ENCODE measurements at regions not wholly inside any gene's neighbourhood (a gene's known extent, or its start where the extent isn't known, plus 50 kb on each side); places are given as distances from the start of the nearest gene placed in this dataset.

DNA sequence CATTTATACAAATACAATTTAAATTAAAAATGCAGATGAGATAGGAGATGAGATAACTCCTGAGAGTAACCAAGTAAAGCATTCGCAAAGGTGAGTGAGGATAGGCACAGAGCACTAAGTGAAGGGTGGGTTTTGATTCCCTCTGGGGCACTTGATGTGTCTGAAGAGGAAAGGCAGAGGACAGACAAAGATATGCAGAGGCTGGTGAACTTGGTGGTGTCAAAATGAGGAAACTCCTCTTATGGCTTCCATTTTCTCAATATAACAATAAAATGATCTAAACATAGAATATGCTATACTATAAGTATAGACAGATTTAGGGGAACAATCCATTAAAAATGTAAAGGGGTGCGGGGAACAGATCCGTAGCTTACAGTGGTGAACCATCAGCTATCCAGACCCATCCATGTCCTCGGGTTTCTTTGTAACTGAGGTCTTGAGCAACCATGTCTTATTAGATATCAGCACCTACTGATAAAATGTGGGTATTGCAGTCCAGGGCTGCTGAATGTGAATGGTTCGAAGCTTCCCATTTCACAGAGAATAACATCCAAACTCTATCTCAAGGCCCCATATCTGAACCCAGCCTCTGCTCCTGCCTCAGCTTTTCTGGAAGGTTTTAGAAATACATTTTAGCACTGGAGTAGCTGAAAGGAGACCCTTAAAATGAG lies 73.9 kb upstream of the SLC10A2 start:
- TF ChIP-seq ZNF184 (tag by site-specific recombination; IDR thresholded peaks at IDR 0.05) (no peak), SCRT2 (tag by site-specific recombination; IDR thresholded peaks at IDR 0.05) (no peak), ZNF624 (tag by site-specific recombination; IDR thresholded peaks at IDR 0.05) (no peak), ZNF23 (tag by site-specific recombination; IDR thresholded peaks at IDR 0.05; ENCODE audit: borderline replicate concordance) (no peak), HOXA7 (CRISPR knock-in tag; IDR thresholded peaks at IDR 0.05; ENCODE audit: borderline replicate concordance) (no peak)
- TF ChIP-seq, protein P1, sequence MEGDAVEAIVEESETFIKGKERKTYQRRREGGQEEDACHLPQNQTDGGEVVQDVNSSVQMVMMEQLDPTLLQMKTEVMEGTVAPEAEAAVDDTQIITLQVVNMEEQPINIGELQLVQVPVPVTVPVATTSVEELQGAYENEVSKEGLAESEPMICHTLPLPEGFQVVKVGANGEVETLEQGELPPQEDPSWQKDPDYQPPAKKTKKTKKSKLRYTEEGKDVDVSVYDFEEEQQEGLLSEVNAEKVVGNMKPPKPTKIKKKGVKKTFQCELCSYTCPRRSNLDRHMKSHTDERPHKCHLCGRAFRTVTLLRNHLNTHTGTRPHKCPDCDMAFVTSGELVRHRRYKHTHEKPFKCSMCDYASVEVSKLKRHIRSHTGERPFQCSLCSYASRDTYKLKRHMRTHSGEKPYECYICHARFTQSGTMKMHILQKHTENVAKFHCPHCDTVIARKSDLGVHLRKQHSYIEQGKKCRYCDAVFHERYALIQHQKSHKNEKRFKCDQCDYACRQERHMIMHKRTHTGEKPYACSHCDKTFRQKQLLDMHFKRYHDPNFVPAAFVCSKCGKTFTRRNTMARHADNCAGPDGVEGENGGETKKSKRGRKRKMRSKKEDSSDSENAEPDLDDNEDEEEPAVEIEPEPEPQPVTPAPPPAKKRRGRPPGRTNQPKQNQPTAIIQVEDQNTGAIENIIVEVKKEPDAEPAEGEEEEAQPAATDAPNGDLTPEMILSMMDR (tag by site-specific recombination; IDR thresholded peaks at IDR 0.05): no peak
